Memory B cell (primary cell): ENCODE measurements at regions not wholly inside any gene's neighbourhood (a gene's known extent, or its start where the extent isn't known, plus 50 kb on each side); places are given as distances from the start of the nearest gene placed in this dataset.
"Not testable (repeated sequence)": the region's sequence is repeated elsewhere in the genome, so short reads cannot be mapped to it uniquely, and the experiment has no call there.

Experiments
- ATAC-seq: fragments of 150-1000 bp; cut with Tn5 transposase; 2 replicates; pipeline ENCODE4 v1.10.0; 2021; ENCODE audit warnings: low read depth, mild to moderate bottlenecking, moderate library complexity
- DNase-seq, 2 donors: peaks; one replicate each; pipeline ENCODE4 v3.0.0; 2022; ENCODE audit warnings: low spot score in 2 of 2
- H3K27ac Mint-ChIP-seq: one replicate; pipeline ENCODE4 v1.8.0; 2022; ENCODE audit warnings: mild to moderate bottlenecking, moderate library complexity, mixed read lengths
- H3K27me3 Mint-ChIP-seq: one replicate; pipeline ENCODE4 v1.8.0; 2022; ENCODE audit warnings: mixed read lengths
- H3K36me3 Mint-ChIP-seq: one replicate; pipeline ENCODE4 v1.8.0; 2022; ENCODE audit warnings: mild to moderate bottlenecking, mixed read lengths
- H3K4me1 Mint-ChIP-seq: one replicate; pipeline ENCODE4 v1.8.0; 2022; ENCODE audit warnings: mixed read lengths
- H3K4me3 Mint-ChIP-seq: one replicate; pipeline ENCODE4 v1.8.0; 2022; ENCODE audit warnings: mild to moderate bottlenecking, moderate library complexity, mixed read lengths
- H3K9me3 Mint-ChIP-seq: one replicate; pipeline ENCODE4 v1.8.0; 2022; ENCODE audit warnings: mixed read lengths

DNA sequence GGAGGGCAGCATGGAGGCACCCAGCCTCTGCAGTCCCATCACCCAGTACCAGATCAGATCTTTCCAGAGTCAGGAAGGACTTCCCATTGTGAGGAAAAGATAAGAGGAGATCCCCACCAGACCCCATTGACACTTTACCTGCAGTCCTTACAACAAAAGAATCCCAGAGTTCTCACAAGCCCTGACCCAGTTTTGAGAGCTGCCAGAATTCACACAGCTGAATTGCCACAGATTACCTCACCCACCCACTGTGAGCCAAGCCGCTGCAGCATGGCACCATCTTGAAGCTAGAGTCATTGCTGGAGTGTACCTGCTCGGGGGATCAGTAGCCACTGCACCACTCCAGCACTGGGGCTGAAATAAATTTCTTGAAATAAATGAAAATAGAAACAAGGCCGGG, 91.8 kb upstream of the UBASH3B start:
- H3K27me3 Mint-ChIP-seq = peaks cover 11% of the 10 kb centered on the region
- no peaks in the 10 kb centered on the region for H3K4me1 Mint-ChIP-seq
- H3K27ac Mint-ChIP-seq = no peak overlapping the region
- peaks cover 3% of the 10 kb centered on the region for H3K9me3 Mint-ChIP-seq
- no peak overlapping the region for H3K4me3 Mint-ChIP-seq
- no peak for ATAC-seq
- H3K36me3 Mint-ChIP-seq = no peaks in the 10 kb centered on the region
- no peak for DNase-seq

DNA sequence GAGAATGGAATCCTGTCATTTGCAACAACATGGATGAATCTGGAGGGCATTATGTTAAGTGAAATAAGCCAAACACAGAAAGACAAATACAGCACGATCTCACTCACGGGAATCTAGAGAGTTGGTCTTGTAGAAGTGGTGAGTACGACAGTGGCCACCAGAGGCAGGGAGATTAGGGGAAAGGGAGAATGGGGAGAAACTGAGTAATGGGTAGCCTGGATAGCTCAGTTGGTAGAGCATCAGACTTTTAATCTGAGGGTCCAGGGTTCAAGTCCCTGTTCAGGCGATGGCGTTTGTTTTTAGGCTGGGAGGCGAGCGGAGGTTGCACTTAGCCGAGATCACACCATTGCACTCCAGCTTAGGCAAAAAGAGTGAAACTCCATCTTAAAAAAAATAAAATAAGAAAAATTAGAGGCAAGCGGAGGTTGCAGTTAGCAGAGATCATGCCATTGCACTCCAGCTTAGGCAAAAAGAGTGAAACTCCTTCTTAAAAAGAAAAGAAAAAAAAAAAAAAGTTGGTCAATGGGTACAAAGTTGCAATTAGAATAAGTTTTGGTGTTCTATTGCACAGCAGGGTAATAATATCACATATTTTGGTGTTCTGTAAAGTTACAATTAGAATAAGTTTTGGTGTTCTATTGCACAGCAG, 95.7 kb upstream of the UBASH3B start:
- peaks cover 15% of the 10 kb centered on the region for H3K27me3 Mint-ChIP-seq
- H3K4me1 Mint-ChIP-seq = no peaks in the 10 kb centered on the region
- ATAC-seq = no peak
- no peak for DNase-seq
- H3K36me3 Mint-ChIP-seq = no peaks in the 10 kb centered on the region
- no peak overlapping the region for H3K4me3 Mint-ChIP-seq
- no peaks in the 10 kb centered on the region for H3K9me3 Mint-ChIP-seq
- no peak overlapping the region for H3K27ac Mint-ChIP-seq

DNA sequence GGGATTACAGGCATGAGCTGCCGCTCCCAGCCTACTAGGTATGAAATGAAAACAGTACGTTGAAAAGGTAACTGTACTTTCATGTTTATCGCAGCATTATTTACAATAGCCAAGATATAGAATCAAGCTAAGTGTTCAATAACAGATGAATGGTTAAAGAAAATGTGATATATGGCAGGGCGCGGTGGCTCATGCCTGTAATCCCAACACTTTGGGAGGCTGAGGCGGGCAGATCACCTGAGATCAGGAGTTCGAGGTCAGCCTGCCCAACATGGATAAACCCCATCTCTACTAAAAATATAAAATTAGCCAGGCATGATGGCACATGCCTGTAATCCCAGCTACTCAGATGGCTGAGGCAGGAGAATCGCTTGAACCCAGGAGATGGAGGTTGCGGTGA, 96.3 kb upstream of the UBASH3B start:
- not testable (repeated sequence) for H3K9me3 Mint-ChIP-seq, DNase-seq, H3K27ac Mint-ChIP-seq, H3K36me3 Mint-ChIP-seq, ATAC-seq, H3K4me3 Mint-ChIP-seq, H3K4me1 Mint-ChIP-seq
- peaks cover 15% of the 10 kb centered on the region for H3K27me3 Mint-ChIP-seq

DNA sequence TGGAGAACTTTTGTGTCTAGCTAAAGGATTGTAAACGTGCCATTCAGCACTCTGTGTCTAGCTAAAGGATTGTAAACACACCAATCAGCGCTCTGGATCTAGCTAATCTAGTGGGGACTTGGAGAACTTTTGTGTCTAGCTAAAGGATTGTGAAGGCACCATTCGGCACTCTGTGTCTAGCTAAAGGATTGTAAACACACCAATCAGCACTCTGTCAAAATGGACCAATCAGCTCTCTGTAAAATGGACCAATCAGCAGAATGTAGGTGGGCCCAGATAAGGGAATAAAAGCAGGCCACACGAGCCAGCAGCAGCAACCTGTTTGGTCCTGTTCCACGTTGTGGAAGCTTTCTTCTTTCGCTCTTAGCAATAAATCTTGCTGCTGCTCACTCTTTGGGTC, 98.4 kb upstream of the UBASH3B start:
- not testable (repeated sequence) for H3K4me3 Mint-ChIP-seq, H3K27me3 Mint-ChIP-seq, H3K27ac Mint-ChIP-seq, H3K9me3 Mint-ChIP-seq, H3K36me3 Mint-ChIP-seq, ATAC-seq, DNase-seq, H3K4me1 Mint-ChIP-seq

DNA sequence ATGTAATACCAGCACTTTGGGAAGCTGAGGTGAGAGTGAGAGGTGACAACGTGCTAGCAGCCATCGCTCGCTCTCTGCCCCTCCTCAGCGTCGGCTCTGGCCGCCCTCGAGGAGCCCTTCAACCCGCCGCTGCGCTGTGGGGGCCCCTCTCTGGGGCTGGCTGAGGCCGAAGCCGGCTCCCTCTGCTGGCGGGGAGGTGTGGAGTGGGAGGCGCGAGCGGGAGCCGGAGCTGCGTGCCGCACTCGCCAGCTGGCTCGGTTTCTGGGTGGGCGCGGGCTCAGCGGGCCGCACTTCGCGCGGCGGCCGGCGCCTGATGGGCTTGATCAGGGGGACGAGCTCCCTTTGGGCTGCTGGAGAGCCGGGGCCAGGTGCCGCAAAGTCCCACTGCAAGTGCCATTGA, 98.9 kb upstream of the UBASH3B start:
- no peaks in the 10 kb centered on the region for H3K4me1 Mint-ChIP-seq
- peaks cover 7% of the 10 kb centered on the region for H3K27me3 Mint-ChIP-seq
- DNase-seq (no peak), ATAC-seq (no peak)
- H3K27ac Mint-ChIP-seq = no peak overlapping the region
- H3K9me3 Mint-ChIP-seq = no peaks in the 10 kb centered on the region
- H3K36me3 Mint-ChIP-seq = no peaks in the 10 kb centered on the region
- no peak overlapping the region for H3K4me3 Mint-ChIP-seq

DNA sequence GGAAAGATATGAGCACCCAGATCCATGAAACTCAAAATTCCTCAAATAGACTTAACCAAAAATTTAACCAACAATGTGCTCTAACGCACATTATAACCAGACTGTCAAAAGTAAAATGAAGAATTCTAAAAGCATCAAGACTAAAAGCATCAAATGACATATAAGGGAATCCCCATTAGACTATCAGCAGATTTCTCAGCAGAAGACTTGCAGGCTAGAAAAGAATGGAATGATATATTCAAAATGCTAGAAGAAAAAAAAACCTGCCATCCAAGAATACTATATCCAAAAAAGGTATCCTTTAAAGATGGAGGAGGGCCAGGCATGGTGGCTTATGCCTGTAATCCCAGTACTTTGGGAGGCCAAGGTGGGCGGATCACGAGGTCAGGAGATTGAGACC, 117.5 kb upstream of the UBASH3B start:
- no peak overlapping the region for H3K4me3 Mint-ChIP-seq
- no peak overlapping the region for H3K27ac Mint-ChIP-seq
- H3K4me1 Mint-ChIP-seq = no peaks in the 10 kb centered on the region

DNA sequence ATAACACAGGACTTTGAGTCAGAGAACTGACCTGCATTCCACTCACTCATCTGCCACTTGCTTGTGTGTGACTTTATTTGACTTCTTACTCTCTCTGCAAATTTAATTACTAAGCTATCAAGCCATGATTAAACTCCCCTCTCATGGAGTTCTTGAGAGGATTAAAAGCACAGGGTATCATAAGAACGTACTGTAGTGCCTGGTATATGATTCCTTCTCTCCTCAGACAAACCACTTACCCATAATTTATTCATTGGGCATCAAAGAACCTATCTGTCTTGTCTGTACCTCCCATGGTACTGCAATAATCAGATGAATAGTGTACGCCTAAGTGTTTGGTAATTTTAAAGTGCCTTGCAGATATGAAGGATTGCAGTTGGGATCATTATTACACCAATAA, 130.6 kb upstream of the UBASH3B start:
- ATAC-seq = no peak
- DNase-seq = no peak
- Mint-ChIP-seq H3K4me3 (no peak overlapping the region), H3K27ac (no peak overlapping the region), H3K27me3 (peaks cover 14% of the 10 kb centered on the region), H3K36me3 (no peaks in the 10 kb centered on the region), H3K9me3 (peaks cover 5% of the 10 kb centered on the region), H3K4me1 (no peaks in the 10 kb centered on the region)

More for the DNA sequence above, 117.5 kb upstream of the UBASH3B start:
- Mint-ChIP-seq H3K27me3 (no peaks in the 10 kb centered on the region), H3K9me3 (peaks cover 24% of the 10 kb centered on the region), H3K36me3 (peaks cover 3% of the 10 kb centered on the region)
- no peak for ATAC-seq
- DNase-seq = no peak

DNA sequence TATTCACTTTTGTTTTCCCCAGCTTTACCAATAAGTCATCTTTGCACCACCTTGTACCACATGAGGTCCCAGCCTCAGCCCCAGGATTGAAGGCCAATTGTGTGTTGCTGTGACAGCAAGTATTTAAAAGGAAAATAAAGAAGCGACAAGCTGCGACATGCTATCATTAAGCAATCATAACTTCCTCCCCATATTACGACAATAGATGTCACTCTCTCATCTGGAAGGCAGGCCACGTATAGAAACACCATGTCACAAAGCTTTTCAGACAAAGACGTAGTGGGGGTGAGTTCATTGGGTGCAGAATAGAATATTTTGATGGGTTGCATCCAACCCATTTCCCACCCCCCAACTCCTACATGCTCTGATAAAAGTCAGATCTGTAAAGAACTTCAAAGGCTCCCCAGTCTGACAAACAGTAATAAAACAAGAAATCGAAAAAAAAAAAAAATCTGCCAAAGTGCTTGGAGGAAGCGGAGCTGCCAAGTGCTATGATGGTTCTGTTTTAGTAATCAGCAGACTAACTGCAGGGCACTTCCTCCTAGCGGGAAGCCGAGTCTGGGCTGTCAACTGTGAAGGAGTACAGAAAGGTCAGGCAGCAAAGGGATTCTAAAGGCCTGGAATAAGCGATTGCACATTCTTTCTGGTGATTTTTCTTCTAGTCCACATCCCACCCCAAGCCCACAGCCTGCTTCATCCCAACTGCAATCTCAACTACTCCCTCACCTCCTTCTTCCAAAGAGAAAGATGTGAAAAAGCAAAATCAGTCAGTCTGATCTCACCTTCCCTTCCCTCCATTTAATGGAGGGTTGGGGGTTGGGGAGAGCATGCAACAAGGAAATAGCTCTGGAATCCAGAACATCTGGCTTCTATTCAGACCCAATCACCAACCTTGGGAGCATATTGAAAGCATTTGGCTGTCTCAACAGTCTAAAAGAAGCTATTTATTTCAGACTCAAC, 131.4 kb upstream of the UBASH3B start:
- no peaks in the 10 kb centered on the region for H3K4me1 Mint-ChIP-seq
- no peak for DNase-seq
- H3K4me3 Mint-ChIP-seq = no peak overlapping the region
- no peak overlapping the region for H3K27ac Mint-ChIP-seq
- no peaks in the 10 kb centered on the region for H3K36me3 Mint-ChIP-seq
- ATAC-seq = no peak
- H3K27me3 Mint-ChIP-seq = peaks cover 13% of the 10 kb centered on the region
- peaks cover 5% of the 10 kb centered on the region for H3K9me3 Mint-ChIP-seq

DNA sequence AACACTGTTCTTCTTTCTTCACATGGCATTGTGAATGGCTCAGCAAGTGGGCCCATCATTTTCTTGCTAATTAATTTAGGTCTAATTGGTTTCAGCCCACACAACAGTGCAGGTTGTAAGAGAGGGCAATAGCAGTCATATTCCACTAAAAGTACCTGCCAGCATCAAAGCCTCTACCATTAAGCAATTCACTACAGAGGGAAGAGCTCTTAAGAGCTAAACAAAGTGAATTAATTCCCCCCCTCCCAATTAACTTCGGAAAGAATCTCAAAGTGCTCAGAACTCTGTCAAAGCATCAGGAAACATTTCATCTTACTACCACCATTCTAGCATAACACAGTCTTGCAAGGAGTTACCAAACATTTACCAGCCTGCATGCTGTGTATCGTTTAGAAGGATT, 133.9 kb upstream of the UBASH3B start:
- H3K4me1 Mint-ChIP-seq = no peaks in the 10 kb centered on the region
- ATAC-seq (no peak), DNase-seq (no peak)
- H3K4me3 Mint-ChIP-seq = no peak overlapping the region
- peaks cover 6% of the 10 kb centered on the region for H3K27me3 Mint-ChIP-seq
- H3K27ac Mint-ChIP-seq = no peak overlapping the region
- peaks cover 2% of the 10 kb centered on the region for H3K9me3 Mint-ChIP-seq
- H3K36me3 Mint-ChIP-seq = no peaks in the 10 kb centered on the region

DNA sequence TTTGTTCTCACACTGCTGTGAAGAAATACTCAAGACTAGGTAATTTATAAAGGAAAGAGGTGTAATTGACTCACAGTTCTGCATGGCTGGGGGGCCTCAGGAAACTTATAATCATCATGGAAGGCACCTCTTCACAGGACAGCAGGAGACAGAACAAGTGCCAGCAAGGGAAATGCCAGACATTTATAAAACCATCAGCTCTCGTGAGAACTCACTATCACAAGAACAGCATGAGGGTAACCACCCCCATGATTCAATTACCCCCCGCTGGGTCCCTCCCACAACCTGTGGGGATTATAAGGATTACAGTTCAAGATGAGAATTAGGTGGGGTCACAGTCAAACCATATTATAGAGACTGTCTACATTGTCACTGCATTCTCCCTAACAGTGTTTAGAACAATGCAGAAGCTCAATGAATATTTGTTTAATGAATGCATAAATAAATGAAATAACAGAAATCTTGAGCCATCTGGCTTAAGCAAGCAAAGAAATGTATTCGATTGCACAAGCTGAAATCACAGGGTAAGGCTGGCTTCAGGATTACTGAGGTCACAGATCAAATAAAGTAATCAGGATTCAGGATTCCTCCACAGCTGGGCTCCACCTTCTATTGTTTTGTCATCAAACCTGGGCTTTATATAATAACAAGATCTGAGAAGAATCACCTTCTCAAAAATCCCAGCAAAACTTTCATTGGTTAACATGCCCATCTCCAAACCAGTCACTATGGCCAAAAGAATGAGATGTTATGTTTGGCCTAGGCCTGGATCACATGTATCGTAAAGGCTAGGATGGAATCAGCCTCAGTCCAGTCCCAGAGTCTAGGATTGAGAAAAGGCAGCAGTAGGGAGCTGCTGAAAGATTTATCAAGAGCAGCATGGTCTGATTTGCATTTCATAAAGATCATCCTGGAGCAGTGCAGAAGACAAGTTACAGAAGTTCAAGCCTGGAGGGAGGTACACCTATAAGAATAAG, 137.8 kb upstream of the UBASH3B start:
- H3K9me3 Mint-ChIP-seq = peaks cover 2% of the 10 kb centered on the region
- H3K4me3 Mint-ChIP-seq = no peak overlapping the region
- H3K27me3 Mint-ChIP-seq = peaks cover 6% of the 10 kb centered on the region
- no peaks in the 10 kb centered on the region for H3K36me3 Mint-ChIP-seq
- H3K27ac Mint-ChIP-seq = no peak overlapping the region
- ATAC-seq (no peak), DNase-seq (no peak)
- no peaks in the 10 kb centered on the region for H3K4me1 Mint-ChIP-seq

DNA sequence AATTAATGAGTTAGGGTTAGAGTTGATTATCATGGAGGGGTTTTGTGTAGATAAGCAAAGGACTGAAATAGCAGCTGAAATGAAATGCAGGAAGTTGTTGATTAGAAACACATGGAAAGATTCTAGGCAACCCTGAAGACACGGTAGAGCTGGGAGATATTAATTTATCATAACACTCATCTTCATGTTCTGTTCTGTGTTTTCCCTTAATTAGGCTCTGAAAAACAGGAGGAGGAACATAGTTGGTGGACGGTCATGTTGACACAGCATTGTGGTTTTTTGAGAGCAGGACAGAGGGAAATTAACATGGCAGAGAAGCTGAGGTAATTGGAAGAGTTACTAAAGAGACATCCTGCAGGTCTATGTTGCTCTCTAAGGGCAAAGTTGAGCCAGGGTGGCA, 138.8 kb upstream of the UBASH3B start:
- ATAC-seq = no peak
- no peak for DNase-seq
- no peaks in the 10 kb centered on the region for H3K36me3 Mint-ChIP-seq
- no peaks in the 10 kb centered on the region for H3K4me1 Mint-ChIP-seq
- peaks cover 6% of the 10 kb centered on the region for H3K27me3 Mint-ChIP-seq
- no peak overlapping the region for H3K4me3 Mint-ChIP-seq
- H3K9me3 Mint-ChIP-seq = peaks cover 2% of the 10 kb centered on the region
- H3K27ac Mint-ChIP-seq = no peak overlapping the region

DNA sequence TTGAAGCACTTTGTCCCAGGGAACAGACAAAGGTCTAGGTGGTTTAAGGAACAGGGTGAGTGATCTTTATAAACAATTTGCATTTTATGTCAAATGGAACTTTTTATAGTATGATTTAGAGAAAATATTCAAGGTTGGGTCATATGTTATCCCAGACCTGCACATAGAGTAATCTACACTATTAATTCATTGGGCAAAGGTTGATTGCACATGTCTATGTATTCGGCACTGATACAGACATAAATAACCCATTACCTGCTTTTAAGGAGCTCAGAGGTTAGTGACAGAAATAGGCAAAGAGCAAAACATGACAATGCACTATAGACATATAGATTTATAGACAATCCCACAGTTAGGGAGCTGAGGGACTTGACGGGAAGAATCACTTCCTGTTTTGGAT, 141.5 kb upstream of the UBASH3B start:
- ATAC-seq (no peak), DNase-seq (no peak)
- H3K4me1 Mint-ChIP-seq = no peaks in the 10 kb centered on the region
- H3K4me3 Mint-ChIP-seq = no peak overlapping the region
- H3K27me3 Mint-ChIP-seq = peaks cover 2% of the 10 kb centered on the region
- H3K27ac Mint-ChIP-seq = no peak overlapping the region
- H3K9me3 Mint-ChIP-seq = no peaks in the 10 kb centered on the region
- no peaks in the 10 kb centered on the region for H3K36me3 Mint-ChIP-seq

DNA sequence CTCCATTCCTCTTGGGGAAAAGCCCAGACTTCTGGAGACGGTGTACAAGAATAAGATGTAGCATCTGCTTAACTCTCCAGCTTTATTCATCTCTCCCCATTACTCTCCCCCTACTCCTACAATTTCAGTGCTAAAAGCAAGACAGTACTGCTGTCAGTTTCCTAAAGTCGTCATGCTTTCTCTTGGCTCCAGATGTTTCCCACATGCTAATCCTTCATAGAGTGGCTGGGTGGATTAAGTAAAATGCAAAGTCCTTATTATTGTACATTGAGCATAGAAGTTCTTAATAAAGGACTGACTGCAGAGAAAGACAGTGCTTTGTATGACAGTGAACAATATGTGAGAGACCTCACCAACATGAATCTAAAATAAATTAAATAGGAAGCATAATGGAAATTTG, 142.2 kb upstream of the UBASH3B start:
- H3K4me1 Mint-ChIP-seq = no peaks in the 10 kb centered on the region
- H3K36me3 Mint-ChIP-seq = no peaks in the 10 kb centered on the region
- H3K27me3 Mint-ChIP-seq = no peaks in the 10 kb centered on the region
- no peak overlapping the region for H3K27ac Mint-ChIP-seq
- DNase-seq = no peak
- H3K4me3 Mint-ChIP-seq = no peak overlapping the region
- no peak for ATAC-seq
- H3K9me3 Mint-ChIP-seq = no peaks in the 10 kb centered on the region

DNA sequence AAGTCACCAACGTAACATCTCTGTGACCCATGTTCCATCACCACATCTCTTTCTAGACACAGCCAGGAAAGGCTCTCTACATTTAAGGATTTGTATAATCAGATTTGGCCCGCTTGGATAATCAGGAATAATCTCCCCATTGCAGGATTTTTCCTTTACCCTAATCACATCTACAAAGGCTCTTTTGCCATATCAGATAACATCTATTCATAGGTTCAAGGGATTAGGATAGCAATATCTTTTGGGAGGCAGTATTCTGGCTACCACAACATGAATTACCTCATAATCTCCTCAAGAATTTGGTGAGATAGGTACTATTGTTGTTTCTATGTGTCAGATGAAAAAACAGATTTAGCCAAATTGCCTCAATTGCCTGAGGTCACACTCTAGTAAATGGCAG, 142.8 kb upstream of the UBASH3B start:
- Mint-ChIP-seq H3K4me3 (no peak overlapping the region), H3K27ac (no peak overlapping the region), H3K4me1 (no peaks in the 10 kb centered on the region), H3K9me3 (no peaks in the 10 kb centered on the region), H3K36me3 (no peaks in the 10 kb centered on the region), H3K27me3 (peaks cover 2% of the 10 kb centered on the region)
- no peak for DNase-seq
- ATAC-seq = no peak
